ENCODE measurements at regions not wholly inside any gene's neighbourhood (a gene's known extent, or its start where the extent isn't known, plus 50 kb on each side); places are given as distances from the start of the nearest gene placed in this dataset.
"Not testable (repeated sequence)": the region's sequence is repeated elsewhere in the genome, so short reads cannot be mapped to it uniquely, and the experiment has no call there.

GRCh38 chr5:120942596-120943350 lies 478.7 kb downstream of the PRR16 start:
- no peak overlapping the region for H3K4me3 Mint-ChIP-seq
- no peaks in the 10 kb centered on the region for H3K36me3 Mint-ChIP-seq
- no peak for TF ChIP-seq CTCF (IDR thresholded peaks at IDR 0.05; ENCODE audit: unreplicated experiment)
- no peaks in the 10 kb centered on the region for H3K27me3 Mint-ChIP-seq (ENCODE audit: low read depth)
- H3K27ac Mint-ChIP-seq: no peak overlapping the region
- peaks cover 16% of the 10 kb centered on the region for H3K4me1 Mint-ChIP-seq
- H3K9me3 Mint-ChIP-seq: no peaks in the 10 kb centered on the region
- DNase-seq (ENCODE audit: low spot score in 2 of 2, unreplicated experiment in 2 of 2): no peak

GRCh38 chr5:120949596-120949995 lies 485.5 kb downstream of the PRR16 start:
- not testable (repeated sequence) for H3K4me1 Mint-ChIP-seq; H3K36me3 Mint-ChIP-seq; DNase-seq (ENCODE audit: low spot score in 2 of 2, unreplicated experiment in 2 of 2); H3K4me3 Mint-ChIP-seq; H3K27ac Mint-ChIP-seq; H3K27me3 Mint-ChIP-seq (ENCODE audit: low read depth)
- peaks cover 35% of the 10 kb centered on the region for H3K9me3 Mint-ChIP-seq

- not testable (repeated sequence) for H3K36me3 Mint-ChIP-seq
Measured at GRCh38 chr5:120953445-120953844, 489.3 kb downstream of the PRR16 start.

GRCh38 chr5:120954255-120954654 lies 490.2 kb downstream of the PRR16 start:
- DNase-seq (ENCODE audit: low spot score in 2 of 2, unreplicated experiment in 2 of 2): no peak
- no peaks in the 10 kb centered on the region for H3K27me3 Mint-ChIP-seq (ENCODE audit: low read depth)
- H3K9me3 Mint-ChIP-seq: peaks cover 40% of the 10 kb centered on the region
- no peaks in the 10 kb centered on the region for H3K36me3 Mint-ChIP-seq
- no peak overlapping the region for H3K4me3 Mint-ChIP-seq
- H3K4me1 Mint-ChIP-seq: no peaks in the 10 kb centered on the region
- H3K27ac Mint-ChIP-seq: no peak overlapping the region
- TF ChIP-seq CTCF (IDR thresholded peaks at IDR 0.05; ENCODE audit: unreplicated experiment): no peak

More at GRCh38 chr5:120953445-120953844, 489.3 kb downstream of the PRR16 start:
- not testable (repeated sequence) for H3K27me3 Mint-ChIP-seq (ENCODE audit: low read depth); H3K4me3 Mint-ChIP-seq; H3K27ac Mint-ChIP-seq; DNase-seq (ENCODE audit: low spot score in 2 of 2, unreplicated experiment in 2 of 2); H3K4me1 Mint-ChIP-seq
- peaks cover 37% of the 10 kb centered on the region for H3K9me3 Mint-ChIP-seq

- Mint-ChIP-seq H3K4me3 (no peak overlapping the region), H3K9me3 (peaks cover 37% of the 10 kb centered on the region), H3K36me3 (no peaks in the 10 kb centered on the region), H3K4me1 (no peaks in the 10 kb centered on the region), H3K27ac (no peak overlapping the region), H3K27me3 (ENCODE audit: low read depth) (no peaks in the 10 kb centered on the region)
- TF ChIP-seq CTCF (IDR thresholded peaks at IDR 0.05; ENCODE audit: unreplicated experiment): no peak
- DNase-seq (ENCODE audit: low spot score in 2 of 2, unreplicated experiment in 2 of 2): no peak
Measured at GRCh38 chr5:120955795-120956194, 491.7 kb downstream of the PRR16 start.

GRCh38 chr5:120958877-120959485 lies 494.9 kb downstream of the PRR16 start:
- Mint-ChIP-seq H3K27ac (no peak overlapping the region), H3K4me3 (no peak overlapping the region), H3K36me3 (no peaks in the 10 kb centered on the region), H3K9me3 (peaks cover 15% of the 10 kb centered on the region), H3K4me1 (no peaks in the 10 kb centered on the region), H3K27me3 (ENCODE audit: low read depth) (no peaks in the 10 kb centered on the region)
- no peak for DNase-seq (ENCODE audit: low spot score in 2 of 2, unreplicated experiment in 2 of 2)
- no peak for TF ChIP-seq CTCF (IDR thresholded peaks at IDR 0.05; ENCODE audit: unreplicated experiment)

Measured in mesothelial cell of epicardium (in vitro differentiated cells).